OCI-LY3 (cell line): ENCODE measurements at regions not wholly inside any gene's neighbourhood (a gene's known extent, or its start where the extent isn't known, plus 50 kb on each side); places are given as distances from the start of the nearest gene placed in this dataset.

Source experiments
- EZH2phosphoT487 ChIP-seq: fragments of 200-600 bp; shearing (Covaris generic); IDR thresholded peaks from 2 replicates; pipeline ENCODE4 v1.6.1; 2018; ENCODE audit warnings: antibody characterized with exemption, mixed run types, low read depth
- TF ChIP-seq, protein P1 (sequence below): fragments of 200-600, 300-600 bp; sonication (generic); IDR thresholded peaks from 2 replicates; pipeline ENCODE4 v1.5.1; 2014; ENCODE audit warnings: antibody characterized with exemption, low read length, low read depth

GRCh38 chr2:147659051-147659450 lies 185.8 kb upstream of the ACVR2A start:
- TF ChIP-seq, protein P1, sequence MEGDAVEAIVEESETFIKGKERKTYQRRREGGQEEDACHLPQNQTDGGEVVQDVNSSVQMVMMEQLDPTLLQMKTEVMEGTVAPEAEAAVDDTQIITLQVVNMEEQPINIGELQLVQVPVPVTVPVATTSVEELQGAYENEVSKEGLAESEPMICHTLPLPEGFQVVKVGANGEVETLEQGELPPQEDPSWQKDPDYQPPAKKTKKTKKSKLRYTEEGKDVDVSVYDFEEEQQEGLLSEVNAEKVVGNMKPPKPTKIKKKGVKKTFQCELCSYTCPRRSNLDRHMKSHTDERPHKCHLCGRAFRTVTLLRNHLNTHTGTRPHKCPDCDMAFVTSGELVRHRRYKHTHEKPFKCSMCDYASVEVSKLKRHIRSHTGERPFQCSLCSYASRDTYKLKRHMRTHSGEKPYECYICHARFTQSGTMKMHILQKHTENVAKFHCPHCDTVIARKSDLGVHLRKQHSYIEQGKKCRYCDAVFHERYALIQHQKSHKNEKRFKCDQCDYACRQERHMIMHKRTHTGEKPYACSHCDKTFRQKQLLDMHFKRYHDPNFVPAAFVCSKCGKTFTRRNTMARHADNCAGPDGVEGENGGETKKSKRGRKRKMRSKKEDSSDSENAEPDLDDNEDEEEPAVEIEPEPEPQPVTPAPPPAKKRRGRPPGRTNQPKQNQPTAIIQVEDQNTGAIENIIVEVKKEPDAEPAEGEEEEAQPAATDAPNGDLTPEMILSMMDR, result no peak
- no peak for TF ChIP-seq EZH2phosphoT487
